Ectodermal cell (in vitro differentiated cells): ENCODE measurements at regions not wholly inside any gene's neighbourhood (a gene's known extent, or its start where the extent isn't known, plus 50 kb on each side); places are given as distances from the start of the nearest gene placed in this dataset.
"Not testable (repeated sequence)": the region's sequence is repeated elsewhere in the genome, so short reads cannot be mapped to it uniquely, and the experiment has no call there.

Experiments
- H3K27ac ChIP-seq: 2 replicates; pipeline ENCODE4 v1.7.0; 2013; ENCODE audit warnings: mild to moderate bottlenecking, low read depth, low read length; ENCODE audit not compliant: insufficient read depth, poor library complexity, severe bottlenecking
- H3K27me3 ChIP-seq: 2 replicates; pipeline ENCODE4 v1.7.0; 2013; ENCODE audit warnings: mild to moderate bottlenecking, low read length; ENCODE audit not compliant: insufficient read depth, control insufficient read depth, poor library complexity, severe bottlenecking
- H3K36me3 ChIP-seq: one replicate; pipeline ENCODE4 v1.7.0; 2013; ENCODE audit warnings: low read length; ENCODE audit not compliant: control insufficient read depth, insufficient read depth
- H3K4me1 ChIP-seq: one replicate; pipeline ENCODE4 v1.7.0; 2013; ENCODE audit warnings: low read length; ENCODE audit not compliant: control insufficient read depth, insufficient read depth
- H3K4me3 ChIP-seq: 2 replicates; pipeline ENCODE4 v1.7.0; 2013; ENCODE audit warnings: low read depth, low read length, control low read depth; ENCODE audit not compliant: insufficient read depth
- H3K9me3 ChIP-seq: 2 replicates; pipeline ENCODE4 v1.7.0; 2013; ENCODE audit warnings: mild to moderate bottlenecking, low read length, moderate library complexity; ENCODE audit not compliant: control insufficient read depth
- WGBS, 2 experiments: methylation state at CpG; one replicate each; pipeline ENCODE4 v1.1.7; 2013; ENCODE audit warnings: missing lambda C conversion rate in 2 of 2; 5-methylcytosine and 5-hydroxymethylcytosine counted together

- H3K27ac ChIP-seq: no peak overlapping the region
- no peaks in the 10 kb centered on the region for H3K27me3 ChIP-seq
- H3K4me3 ChIP-seq: no peak overlapping the region
- 90 to 98% methylated on average over 2 of the region's 2 CpGs for WGBS, 2 experiments
- H3K9me3 ChIP-seq: no peaks in the 10 kb centered on the region
- H3K36me3 ChIP-seq: no peaks in the 10 kb centered on the region
- no peaks in the 10 kb centered on the region for H3K4me1 ChIP-seq
Observed at GRCh38 chr2:51960281-51960680, 928.3 kb upstream of the NRXN1 start.

- H3K27ac ChIP-seq: no peak overlapping the region
Observed at GRCh38 chr2:51959696-51960095, 927.8 kb upstream of the NRXN1 start.

GRCh38 chr2:51953931-51954330 is 922.0 kb upstream of the NRXN1 start:
- no peaks in the 10 kb centered on the region for H3K4me1 ChIP-seq
- H3K27ac ChIP-seq: no peak overlapping the region
- H3K36me3 ChIP-seq: no peaks in the 10 kb centered on the region
- H3K9me3 ChIP-seq: no peaks in the 10 kb centered on the region
- H3K27me3 ChIP-seq: no peaks in the 10 kb centered on the region
- no peak overlapping the region for H3K4me3 ChIP-seq

More at GRCh38 chr2:51959696-51960095, 927.8 kb upstream of the NRXN1 start:
- H3K9me3 ChIP-seq: no peaks in the 10 kb centered on the region
- H3K36me3 ChIP-seq: no peaks in the 10 kb centered on the region
- H3K4me1 ChIP-seq: no peaks in the 10 kb centered on the region
- WGBS, 2 experiments: 100% methylated on average over 1 of the region's 2 CpGs; no CpG with 5 or more reads in 1 of the 2 experiments
- H3K27me3 ChIP-seq: no peaks in the 10 kb centered on the region
- no peak overlapping the region for H3K4me3 ChIP-seq

- no peaks in the 10 kb centered on the region for H3K27me3 ChIP-seq
- H3K9me3 ChIP-seq: no peaks in the 10 kb centered on the region
- H3K4me1 ChIP-seq: no peaks in the 10 kb centered on the region
- H3K4me3 ChIP-seq: no peak overlapping the region
- H3K27ac ChIP-seq: no peak overlapping the region
- H3K36me3 ChIP-seq: no peaks in the 10 kb centered on the region
Observed at GRCh38 chr2:51921076-51921475, 889.1 kb upstream of the NRXN1 start.

GRCh38 chr2:51920509-51920908 is 888.6 kb upstream of the NRXN1 start:
- H3K4me1 ChIP-seq: no peaks in the 10 kb centered on the region
- H3K27ac ChIP-seq: no peak overlapping the region
- WGBS, 2 experiments: 95 to 96% methylated on average over 5 to 6 of the region's 6 CpGs
- no peaks in the 10 kb centered on the region for H3K36me3 ChIP-seq
- no peaks in the 10 kb centered on the region for H3K9me3 ChIP-seq
- H3K27me3 ChIP-seq: no peaks in the 10 kb centered on the region
- H3K4me3 ChIP-seq: no peak overlapping the region

- no CpG with 5 or more reads among the region's 1 CpG for WGBS, 2 experiments
- no peaks in the 10 kb centered on the region for H3K4me1 ChIP-seq
- no peak overlapping the region for H3K4me3 ChIP-seq
- no peaks in the 10 kb centered on the region for H3K27me3 ChIP-seq
- no peak overlapping the region for H3K27ac ChIP-seq
- no peaks in the 10 kb centered on the region for H3K9me3 ChIP-seq
- H3K36me3 ChIP-seq: no peaks in the 10 kb centered on the region
Observed at GRCh38 chr2:51919395-51919794, 887.5 kb upstream of the NRXN1 start.

- Histone ChIP-seq H3K36me3 (no peaks in the 10 kb centered on the region), H3K27me3 (no peaks in the 10 kb centered on the region), H3K27ac (no peak overlapping the region), H3K4me3 (no peak overlapping the region), H3K9me3 (no peaks in the 10 kb centered on the region), H3K4me1 (no peaks in the 10 kb centered on the region)
- WGBS, 2 experiments: 89 to 94% methylated on average over 2 to 3 of the region's 3 CpGs
Observed at GRCh38 chr2:51918113-51918512, 886.2 kb upstream of the NRXN1 start.

GRCh38 chr2:51903728-51904127 is 871.8 kb upstream of the NRXN1 start:
- no peak overlapping the region for H3K4me3 ChIP-seq
- no peaks in the 10 kb centered on the region for H3K9me3 ChIP-seq
- no peaks in the 10 kb centered on the region for H3K4me1 ChIP-seq
- H3K36me3 ChIP-seq: no peaks in the 10 kb centered on the region
- 69 to 71% methylated on average over 1 of the region's 1 CpG for WGBS, 2 experiments
- no peak overlapping the region for H3K27ac ChIP-seq
- H3K27me3 ChIP-seq: no peaks in the 10 kb centered on the region

GRCh38 chr2:51899643-51900042 is 867.7 kb upstream of the NRXN1 start:
- H3K4me1 ChIP-seq: no peaks in the 10 kb centered on the region
- H3K36me3 ChIP-seq: no peaks in the 10 kb centered on the region
- no peaks in the 10 kb centered on the region for H3K27me3 ChIP-seq
- H3K27ac ChIP-seq: no peak overlapping the region
- no peak overlapping the region for H3K4me3 ChIP-seq
- H3K9me3 ChIP-seq: no peaks in the 10 kb centered on the region

- H3K4me1 ChIP-seq, H3K4me3 ChIP-seq, H3K27ac ChIP-seq, H3K9me3 ChIP-seq, H3K27me3 ChIP-seq, H3K36me3 ChIP-seq: not testable (repeated sequence)
- 92 to 97% methylated on average over 3 of the region's 3 CpGs for WGBS, 2 experiments
Observed at GRCh38 chr2:51894584-51894983, 862.7 kb upstream of the NRXN1 start.

- Histone ChIP-seq H3K4me3 (no peak overlapping the region), H3K27me3 (no peaks in the 10 kb centered on the region), H3K9me3 (no peaks in the 10 kb centered on the region), H3K27ac (no peak overlapping the region), H3K36me3 (no peaks in the 10 kb centered on the region), H3K4me1 (no peaks in the 10 kb centered on the region)
- WGBS, 2 experiments: 100% methylated on average over 1 of the region's 1 CpG; no CpG with 5 or more reads in 1 of the 2 experiments
Observed at GRCh38 chr2:51888120-51888519, 856.2 kb upstream of the NRXN1 start.
